ENCODE measurements at regions not wholly inside any gene's neighbourhood (a gene's known extent, or its start where the extent isn't known, plus 50 kb on each side); places are given as distances from the start of the nearest gene placed in this dataset.

GRCh38 chr20:60224914-60225313, 266.7 kb downstream of the CDH26 start:
- TF ChIP-seq, protein P1, sequence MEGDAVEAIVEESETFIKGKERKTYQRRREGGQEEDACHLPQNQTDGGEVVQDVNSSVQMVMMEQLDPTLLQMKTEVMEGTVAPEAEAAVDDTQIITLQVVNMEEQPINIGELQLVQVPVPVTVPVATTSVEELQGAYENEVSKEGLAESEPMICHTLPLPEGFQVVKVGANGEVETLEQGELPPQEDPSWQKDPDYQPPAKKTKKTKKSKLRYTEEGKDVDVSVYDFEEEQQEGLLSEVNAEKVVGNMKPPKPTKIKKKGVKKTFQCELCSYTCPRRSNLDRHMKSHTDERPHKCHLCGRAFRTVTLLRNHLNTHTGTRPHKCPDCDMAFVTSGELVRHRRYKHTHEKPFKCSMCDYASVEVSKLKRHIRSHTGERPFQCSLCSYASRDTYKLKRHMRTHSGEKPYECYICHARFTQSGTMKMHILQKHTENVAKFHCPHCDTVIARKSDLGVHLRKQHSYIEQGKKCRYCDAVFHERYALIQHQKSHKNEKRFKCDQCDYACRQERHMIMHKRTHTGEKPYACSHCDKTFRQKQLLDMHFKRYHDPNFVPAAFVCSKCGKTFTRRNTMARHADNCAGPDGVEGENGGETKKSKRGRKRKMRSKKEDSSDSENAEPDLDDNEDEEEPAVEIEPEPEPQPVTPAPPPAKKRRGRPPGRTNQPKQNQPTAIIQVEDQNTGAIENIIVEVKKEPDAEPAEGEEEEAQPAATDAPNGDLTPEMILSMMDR (IDR thresholded peaks at IDR 0.05), result no peak
- TF ChIP-seq EP300 (IDR thresholded peaks at IDR 0.05) (no peak), POLR2A (IDR thresholded peaks at IDR 0.05) (no peak)
